GM06990 (cell line): ENCODE measurements at regions not wholly inside any gene's neighbourhood (a gene's known extent, or its start where the extent isn't known, plus 50 kb on each side); places are given as distances from the start of the nearest gene placed in this dataset.

Experiments used
- DNase-seq: peaks from one replicate; pipeline ENCODE4 v3.0.0-alpha.2; 2011; ENCODE audit not compliant: insufficient read length; ENCODE audit errors: extremely low read depth
- H3K27me3 ChIP-seq: replicated peaks from 2 replicates; pipeline ENCODE4 v1.6.0; 2011; ENCODE audit warnings: low read length; ENCODE audit not compliant: control insufficient read depth, insufficient read depth
- H3K36me3 ChIP-seq: 2 replicates; pipeline ENCODE4 v1.5.1; 2011; ENCODE audit warnings: low read length; ENCODE audit not compliant: control insufficient read depth, insufficient read depth
- H3K4me3 ChIP-seq: replicated peaks from 2 replicates; pipeline ENCODE4 v1.5.1; 2011; ENCODE audit warnings: low read depth, mild to moderate bottlenecking, control low read depth, low read length
- TF ChIP-seq, protein P1 (sequence below): IDR thresholded peaks from 2 replicates; pipeline ENCODE4 v1.5.1; 2011; ENCODE audit warnings: low read length, control low read depth, mild to moderate bottlenecking, inconsistent platforms; ENCODE audit not compliant: insufficient read depth, poor library complexity, severe bottlenecking

DNA sequence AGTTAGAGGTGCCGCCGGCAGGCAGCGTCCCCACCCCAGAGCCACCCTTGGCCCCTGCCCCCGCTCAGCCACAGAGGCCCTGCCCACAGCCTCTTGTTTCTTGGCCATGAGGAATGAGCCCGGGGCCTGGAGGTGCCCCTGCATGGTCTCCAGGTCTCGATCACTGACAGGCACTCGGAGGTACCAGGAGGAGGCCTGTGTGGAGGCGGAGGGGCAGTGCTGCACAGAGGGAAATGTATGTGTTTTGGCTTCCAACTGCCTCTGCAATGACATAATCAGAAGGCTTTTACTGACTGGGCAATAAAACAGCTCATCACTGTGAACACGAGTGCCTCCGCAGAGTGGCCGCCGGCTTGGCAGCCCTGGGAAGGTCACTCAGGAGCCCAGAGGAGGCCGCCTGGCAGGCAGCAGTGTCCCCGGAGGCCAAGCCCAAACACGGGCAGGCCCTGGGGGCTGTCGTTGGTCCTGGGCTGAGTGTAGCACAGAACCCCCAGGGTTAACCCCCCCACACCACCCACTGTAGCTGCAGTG is 61.1 kb upstream of the GATA5 start:
- H3K27me3 ChIP-seq = no peaks in the 10 kb centered on the region; the same call in 1 of the 2 replicates

DNA sequence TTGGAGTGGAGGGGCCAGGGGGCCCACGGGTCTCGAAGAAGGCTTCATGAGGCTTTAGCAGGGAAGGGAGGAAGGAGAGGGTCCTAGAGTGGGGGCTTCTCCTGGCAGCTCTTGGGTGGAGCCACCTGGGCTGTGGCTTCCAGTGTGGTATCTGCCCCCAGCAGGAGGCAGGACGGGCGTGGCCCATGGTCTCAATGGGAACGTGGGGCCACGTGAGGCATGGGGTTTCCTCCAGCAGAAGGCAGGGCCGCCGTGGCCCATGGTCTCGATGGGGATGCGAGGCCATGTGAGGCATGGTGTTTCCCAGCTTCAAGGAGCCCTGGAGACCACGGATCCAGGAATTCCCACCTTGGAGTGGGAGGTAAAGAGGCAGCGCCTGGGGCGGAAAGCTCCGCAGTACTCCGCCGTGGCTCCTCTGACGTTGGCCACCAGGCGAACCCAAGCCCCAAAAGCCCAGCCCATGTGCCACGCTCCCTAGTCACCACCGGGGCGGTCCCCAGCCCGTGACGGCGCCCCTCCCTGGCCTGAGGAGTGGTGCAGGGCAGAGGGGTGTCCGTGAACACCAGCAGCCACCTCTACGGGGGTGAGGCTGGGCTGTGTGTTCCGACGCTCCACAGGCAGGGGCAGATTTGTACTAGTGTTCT is 62.0 kb upstream of the GATA5 start:
- Histone ChIP-seq H3K27me3 (no peaks in the 10 kb centered on the region; the same call in 1 of the 2 replicates), H3K36me3 (no peaks in the 10 kb centered on the region), H3K4me3 (no peak overlapping the region)
- TF ChIP-seq, protein P1, sequence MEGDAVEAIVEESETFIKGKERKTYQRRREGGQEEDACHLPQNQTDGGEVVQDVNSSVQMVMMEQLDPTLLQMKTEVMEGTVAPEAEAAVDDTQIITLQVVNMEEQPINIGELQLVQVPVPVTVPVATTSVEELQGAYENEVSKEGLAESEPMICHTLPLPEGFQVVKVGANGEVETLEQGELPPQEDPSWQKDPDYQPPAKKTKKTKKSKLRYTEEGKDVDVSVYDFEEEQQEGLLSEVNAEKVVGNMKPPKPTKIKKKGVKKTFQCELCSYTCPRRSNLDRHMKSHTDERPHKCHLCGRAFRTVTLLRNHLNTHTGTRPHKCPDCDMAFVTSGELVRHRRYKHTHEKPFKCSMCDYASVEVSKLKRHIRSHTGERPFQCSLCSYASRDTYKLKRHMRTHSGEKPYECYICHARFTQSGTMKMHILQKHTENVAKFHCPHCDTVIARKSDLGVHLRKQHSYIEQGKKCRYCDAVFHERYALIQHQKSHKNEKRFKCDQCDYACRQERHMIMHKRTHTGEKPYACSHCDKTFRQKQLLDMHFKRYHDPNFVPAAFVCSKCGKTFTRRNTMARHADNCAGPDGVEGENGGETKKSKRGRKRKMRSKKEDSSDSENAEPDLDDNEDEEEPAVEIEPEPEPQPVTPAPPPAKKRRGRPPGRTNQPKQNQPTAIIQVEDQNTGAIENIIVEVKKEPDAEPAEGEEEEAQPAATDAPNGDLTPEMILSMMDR = no peak
- no peak for DNase-seq

More for the DNA sequence above, 61.1 kb upstream of the GATA5 start:
- Histone ChIP-seq H3K4me3 (no peak overlapping the region), H3K36me3 (no peaks in the 10 kb centered on the region)
- TF ChIP-seq, protein P1 = no peak
- DNase-seq = no peak

DNA sequence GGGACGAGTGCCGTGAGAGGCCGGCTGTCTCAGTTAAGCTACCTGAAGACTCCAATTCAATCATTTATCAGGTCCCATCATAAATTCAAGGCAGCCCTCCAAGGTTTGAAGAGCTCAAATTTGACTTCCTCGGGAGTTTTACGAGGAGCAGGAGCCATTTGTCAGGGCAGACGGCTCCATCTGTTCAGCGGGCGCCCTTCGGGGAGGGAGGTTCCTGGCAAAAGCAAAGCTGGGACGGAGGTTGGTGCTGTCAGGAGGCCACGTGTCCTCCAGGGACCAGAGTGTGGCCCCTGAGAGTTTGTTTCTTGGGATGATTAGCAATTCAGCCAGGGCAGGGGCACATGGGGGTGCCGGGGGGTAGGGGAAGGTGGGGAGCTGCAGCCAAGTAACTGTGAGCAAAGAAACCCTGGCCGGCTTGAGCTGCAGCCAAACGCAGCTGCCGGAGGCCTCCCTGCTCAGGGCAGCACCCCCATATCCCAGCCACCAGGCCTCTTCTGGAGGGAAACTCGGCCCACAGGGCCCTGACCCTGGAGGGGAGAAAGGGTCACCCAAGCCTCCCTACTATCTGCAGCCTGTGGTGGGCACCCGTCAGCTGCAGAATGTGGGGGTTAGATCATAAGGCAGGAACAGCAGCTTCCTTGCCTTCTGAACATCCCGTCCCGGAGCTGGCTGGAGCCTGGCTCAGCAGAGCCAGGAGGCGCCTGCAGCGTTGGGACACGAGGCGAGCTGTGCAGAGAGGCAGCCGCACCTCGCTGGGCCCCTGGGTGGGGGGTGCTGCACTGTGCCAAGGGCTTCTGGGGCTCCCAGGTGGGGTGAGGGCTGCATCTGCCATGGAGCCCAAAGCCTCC is 63.6 kb upstream of the GATA5 start:
- no peak for DNase-seq
- no peak overlapping the region for H3K4me3 ChIP-seq
- TF ChIP-seq, protein P1 = no peak
- H3K36me3 ChIP-seq = no peaks in the 10 kb centered on the region
- H3K27me3 ChIP-seq = no peaks in the 10 kb centered on the region; the same call in 1 of the 2 replicates

DNA sequence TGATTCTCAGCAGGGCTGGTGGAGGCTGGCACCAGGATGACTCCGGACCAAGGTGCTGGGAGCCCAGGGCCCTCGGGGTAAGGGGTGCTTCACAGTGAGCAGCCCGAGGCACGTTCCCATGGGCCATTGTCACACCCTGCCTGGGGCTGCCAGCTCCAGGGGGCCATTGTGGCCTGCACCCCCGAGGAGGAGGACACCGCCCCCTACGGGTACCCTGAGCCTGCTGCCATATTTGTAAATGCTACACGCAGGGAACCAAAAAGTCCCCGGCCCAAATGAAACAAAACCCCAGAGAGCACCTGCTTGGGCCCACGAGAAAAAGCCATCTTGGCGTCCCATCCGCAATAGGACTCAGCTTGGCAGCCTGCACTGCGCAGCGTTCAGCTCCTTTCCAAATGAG is 64.7 kb upstream of the GATA5 start:
- no peaks in the 10 kb centered on the region; the same call in 1 of the 2 replicates for H3K27me3 ChIP-seq

DNA sequence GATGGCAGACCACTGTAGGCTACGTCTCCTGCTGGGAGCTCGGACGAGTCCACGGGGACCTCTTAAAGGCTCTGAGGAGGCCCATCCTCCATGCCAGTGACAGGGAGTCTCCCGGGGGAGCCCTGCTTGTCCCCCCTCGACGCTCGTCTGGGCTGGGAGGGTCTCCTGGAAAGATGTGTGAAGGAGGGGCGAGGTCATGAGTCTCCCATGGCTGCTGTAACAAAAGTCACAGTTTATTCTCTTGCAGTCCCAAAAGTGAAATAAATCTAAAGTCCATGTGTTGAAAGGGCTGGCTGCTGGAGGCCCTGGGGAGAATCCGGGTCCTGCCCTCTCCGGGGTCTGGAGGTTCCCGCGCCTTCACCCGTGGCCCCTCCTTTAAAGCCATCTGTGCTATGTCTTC is 67.1 kb upstream of the GATA5 start:
- Histone ChIP-seq H3K36me3 (no peaks in the 10 kb centered on the region), H3K4me3 (no peak overlapping the region), H3K27me3 (no peaks in the 10 kb centered on the region; the same call in 1 of the 2 replicates)
- DNase-seq = no peak
- TF ChIP-seq, protein P1 = no peak

More for the DNA sequence above, 64.7 kb upstream of the GATA5 start:
- TF ChIP-seq, protein P1 = no peak
- Histone ChIP-seq H3K36me3 (no peaks in the 10 kb centered on the region), H3K4me3 (no peak overlapping the region)
- DNase-seq = no peak
